HepG2 (cell line): ENCODE measurements at regions not wholly inside any gene's neighbourhood (a gene's known extent, or its start where the extent isn't known, plus 50 kb on each side); places are given as distances from the start of the nearest gene placed in this dataset.
A peak's percentile ranks its signal among the peaks of the same experiment; 100 is the strongest.

ENCODE experiments used
- CREB1 ChIP-seq, 2 experiments: fragments of 450-650 bp in 1 of 2; IDR thresholded peaks; 2 replicates each; pipeline ENCODE4 v1.6.1; 2016 to 2017; ENCODE audit warnings: control low read depth in 1 of 2, mild to moderate bottlenecking in 1 of 2, missing compliant biosample characterization in 1 of 2, missing genetic modification characterization in 1 of 2
- NR2C2 ChIP-seq: sonication (generic); formaldehyde crosslinking; IDR thresholded peaks from 2 replicates; pipeline ENCODE4 v1.4.0; 2020; ENCODE audit warnings: missing genetic modification reagents, mild to moderate bottlenecking, moderate library complexity, borderline replicate concordance
- PHF8 ChIP-seq: sonication (generic); formaldehyde crosslinking; IDR thresholded peaks from 2 replicates; pipeline ENCODE4 v1.5.0; 2020; ENCODE audit warnings: missing genetic modification reagents
- POLR2A ChIP-seq, 2 experiments: IDR thresholded peaks; 2 replicates each; pipeline ENCODE4 v1.6.1; 2011; ENCODE audit warnings: low read depth in 2 of 2, low read length in 2 of 2, mild to moderate bottlenecking in 1 of 2, moderate library complexity in 1 of 2; ENCODE audit not compliant: insufficient read depth in 1 of 2
- SRF ChIP-seq: IDR thresholded peaks from 2 replicates; pipeline ENCODE4 v1.6.1; 2011; ENCODE audit warnings: mild to moderate bottlenecking, low read depth, low read length, moderate library complexity
- ZEB1 ChIP-seq: IDR thresholded peaks from 2 replicates; pipeline ENCODE4 v1.6.1; 2012; ENCODE audit warnings: mild to moderate bottlenecking, low read depth, inconsistent platforms; ENCODE audit not compliant: insufficient replicate concordance
- ZNF512 ChIP-seq: sonication (generic); formaldehyde crosslinking; IDR thresholded peaks from 2 replicates; pipeline ENCODE4 v1.4.0; 2020; ENCODE audit warnings: mild to moderate bottlenecking, missing genetic modification reagents
- TF ChIP-seq, protein P1 (sequence below): sonication (generic); formaldehyde crosslinking; IDR thresholded peaks from 2 replicates; pipeline ENCODE4 v1.5.0; 2020; ENCODE audit warnings: mild to moderate bottlenecking, missing genetic modification reagents, moderate library complexity
- TF ChIP-seq, protein P2 (sequence below): sonication (generic); formaldehyde crosslinking; IDR thresholded peaks from 2 replicates; pipeline ENCODE4 v1.5.0; 2020; ENCODE audit warnings: missing genetic modification reagents
- TF ChIP-seq, protein P3 (sequence below), 2 experiments: sonication (generic) in 1 of 2; formaldehyde crosslinking in 1 of 2; IDR thresholded peaks; 2 replicates each; pipeline versions ENCODE4 v1.4.0 to v1.6.1; 2018 to 2020; ENCODE audit warnings: missing genetic modification reagents in 2 of 2, borderline replicate concordance in 1 of 2, low read depth in 1 of 2, mild to moderate bottlenecking in 1 of 2, missing biosample characterization in 1 of 2

- TF ChIP-seq ZNF512 (CRISPR knock-in tag): no peak
- no peak for TF ChIP-seq SRF
- no peak for TF ChIP-seq PHF8 (CRISPR knock-in tag)
- TF ChIP-seq, protein P1, sequence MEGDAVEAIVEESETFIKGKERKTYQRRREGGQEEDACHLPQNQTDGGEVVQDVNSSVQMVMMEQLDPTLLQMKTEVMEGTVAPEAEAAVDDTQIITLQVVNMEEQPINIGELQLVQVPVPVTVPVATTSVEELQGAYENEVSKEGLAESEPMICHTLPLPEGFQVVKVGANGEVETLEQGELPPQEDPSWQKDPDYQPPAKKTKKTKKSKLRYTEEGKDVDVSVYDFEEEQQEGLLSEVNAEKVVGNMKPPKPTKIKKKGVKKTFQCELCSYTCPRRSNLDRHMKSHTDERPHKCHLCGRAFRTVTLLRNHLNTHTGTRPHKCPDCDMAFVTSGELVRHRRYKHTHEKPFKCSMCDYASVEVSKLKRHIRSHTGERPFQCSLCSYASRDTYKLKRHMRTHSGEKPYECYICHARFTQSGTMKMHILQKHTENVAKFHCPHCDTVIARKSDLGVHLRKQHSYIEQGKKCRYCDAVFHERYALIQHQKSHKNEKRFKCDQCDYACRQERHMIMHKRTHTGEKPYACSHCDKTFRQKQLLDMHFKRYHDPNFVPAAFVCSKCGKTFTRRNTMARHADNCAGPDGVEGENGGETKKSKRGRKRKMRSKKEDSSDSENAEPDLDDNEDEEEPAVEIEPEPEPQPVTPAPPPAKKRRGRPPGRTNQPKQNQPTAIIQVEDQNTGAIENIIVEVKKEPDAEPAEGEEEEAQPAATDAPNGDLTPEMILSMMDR (CRISPR knock-in tag): no peak
- no peak for TF ChIP-seq NR2C2
- TF ChIP-seq ZEB1: no peak
- peak; percentile 93 for TF ChIP-seq CREB1 (IDR thresholded peaks at IDR 0.05)
- TF ChIP-seq CREB1 (CRISPR knock-in tag; IDR thresholded peaks at IDR 0.05): no peak
- no peak for TF ChIP-seq POLR2A (IDR thresholded peaks at IDR 0.05; ENCODE audit: insufficient read depth in 1 of 2, low read depth in 2 of 2, low read length in 2 of 2)
- TF ChIP-seq, protein P2, sequence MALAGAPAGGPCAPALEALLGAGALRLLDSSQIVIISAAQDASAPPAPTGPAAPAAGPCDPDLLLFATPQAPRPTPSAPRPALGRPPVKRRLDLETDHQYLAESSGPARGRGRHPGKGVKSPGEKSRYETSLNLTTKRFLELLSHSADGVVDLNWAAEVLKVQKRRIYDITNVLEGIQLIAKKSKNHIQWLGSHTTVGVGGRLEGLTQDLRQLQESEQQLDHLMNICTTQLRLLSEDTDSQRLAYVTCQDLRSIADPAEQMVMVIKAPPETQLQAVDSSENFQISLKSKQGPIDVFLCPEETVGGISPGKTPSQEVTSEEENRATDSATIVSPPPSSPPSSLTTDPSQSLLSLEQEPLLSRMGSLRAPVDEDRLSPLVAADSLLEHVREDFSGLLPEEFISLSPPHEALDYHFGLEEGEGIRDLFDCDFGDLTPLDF (CRISPR knock-in tag): no peak
- TF ChIP-seq, protein P3, sequence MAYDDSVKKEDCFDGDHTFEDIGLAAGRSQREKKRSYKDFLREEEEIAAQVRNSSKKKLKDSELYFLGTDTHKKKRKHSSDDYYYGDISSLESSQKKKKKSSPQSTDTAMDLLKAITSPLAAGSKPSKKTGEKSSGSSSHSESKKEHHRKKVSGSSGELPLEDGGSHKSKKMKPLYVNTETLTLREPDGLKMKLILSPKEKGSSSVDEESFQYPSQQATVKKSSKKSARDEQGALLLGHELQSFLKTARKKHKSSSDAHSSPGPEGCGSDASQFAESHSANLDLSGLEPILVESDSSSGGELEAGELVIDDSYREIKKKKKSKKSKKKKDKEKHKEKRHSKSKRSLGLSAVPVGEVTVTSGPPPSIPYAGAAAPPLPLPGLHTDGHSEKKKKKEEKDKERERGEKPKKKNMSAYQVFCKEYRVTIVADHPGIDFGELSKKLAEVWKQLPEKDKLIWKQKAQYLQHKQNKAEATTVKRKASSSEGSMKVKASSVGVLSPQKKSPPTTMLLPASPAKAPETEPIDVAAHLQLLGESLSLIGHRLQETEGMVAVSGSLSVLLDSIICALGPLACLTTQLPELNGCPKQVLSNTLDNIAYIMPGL (CRISPR knock-in tag; IDR thresholded peaks at IDR 0.05; ENCODE audit: borderline replicate concordance in 1 of 2, low read depth in 1 of 2): no peak
Measured at GRCh38 chr10:78390817-78391216, 357.2 kb downstream of the RPS24 start.
